GM23338 (cell line): ENCODE measurements at regions not wholly inside any gene's neighbourhood (a gene's known extent, or its start where the extent isn't known, plus 50 kb on each side); places are given as distances from the start of the nearest gene placed in this dataset.

Source experiments
- ATAC-seq: fragments of 200-7000 bp; cut with Tn5 transposase; 3 replicates; pipeline ENCODE4 v1.9.1; 2020
- DNase-seq: peaks from one replicate; pipeline ENCODE4 v3.0.0-alpha.2; 2015; ENCODE audit warnings: low spot score
- H2AFZ ChIP-seq: fragments of 200-600 bp; sonication (generic); 2 replicates; pipeline ENCODE4 v1.8.0; 2016; ENCODE audit warnings: antibody characterized with exemption, mild to moderate bottlenecking, moderate library complexity
- H3F3A ChIP-seq: fragments of 200-600 bp; sonication (generic); replicated peaks from 2 replicates; pipeline ENCODE4 v1.8.0; 2017; ENCODE audit warnings: antibody characterized with exemption, mixed run types, low read depth
- H3K27ac ChIP-seq: fragments of 200-600 bp; sonication (generic); 2 replicates; pipeline ENCODE4 v1.6.1; 2016; ENCODE audit warnings: low read depth
- H3K27me3 ChIP-seq: fragments of 200-600 bp; sonication (generic); 2 replicates; pipeline ENCODE4 v1.8.0; 2016; ENCODE audit warnings: mild to moderate bottlenecking, mixed run types, moderate library complexity; ENCODE audit not compliant: insufficient read depth
- H3K36me3 ChIP-seq: fragments of 200-600 bp; sonication (generic); 2 replicates; pipeline ENCODE4 v1.8.0; 2016; ENCODE audit warnings: mild to moderate bottlenecking; ENCODE audit not compliant: insufficient read depth
- H3K4me1 ChIP-seq: fragments of 200-600 bp; sonication (generic); 2 replicates; pipeline ENCODE4 v1.8.0; 2016; ENCODE audit warnings: mild to moderate bottlenecking, moderate library complexity; ENCODE audit not compliant: insufficient read depth
- H3K4me2 ChIP-seq: fragments of 200-600 bp; sonication (generic); 2 replicates; pipeline ENCODE4 v1.7.1; 2017; ENCODE audit warnings: mixed run types
- H3K4me3 ChIP-seq: fragments of 200-600 bp; sonication (generic); 2 replicates; pipeline ENCODE4 v1.6.1; 2016; ENCODE audit warnings: mixed run types
- H3K79me2 ChIP-seq: fragments of 200-600 bp; sonication (generic); replicated peaks from 2 replicates; pipeline ENCODE4 v1.8.0; 2017; ENCODE audit warnings: mild to moderate bottlenecking; ENCODE audit not compliant: insufficient read depth
- H3K9me2 ChIP-seq: fragments of 200-600 bp; sonication (generic); 2 replicates; pipeline ENCODE4 v1.8.0; 2017; ENCODE audit not compliant: insufficient read depth
- H4K20me1 ChIP-seq: fragments of 200-600 bp; sonication (generic); replicated peaks from 2 replicates; pipeline ENCODE4 v1.8.0; 2017; ENCODE audit warnings: mild to moderate bottlenecking; ENCODE audit not compliant: insufficient read depth
- H3K27ac Mint-ChIP-seq: 2 replicates; pipeline ENCODE4 v1.8.0; 2020; ENCODE audit warnings: inconsistent platforms, mild to moderate bottlenecking, moderate library complexity, mixed read lengths
- H3K27me3 Mint-ChIP-seq: 3 replicates; pipeline ENCODE4 v1.8.0; 2022; ENCODE audit warnings: low read depth, mild to moderate bottlenecking, moderate library complexity, mixed read lengths, inconsistent platforms; ENCODE audit not compliant: insufficient read depth, poor library complexity
- H3K36me3 Mint-ChIP-seq: 3 replicates; pipeline ENCODE4 v1.8.0; 2021; ENCODE audit warnings: low read depth, mild to moderate bottlenecking, inconsistent platforms, moderate library complexity, mixed read lengths
- H3K4me1 Mint-ChIP-seq: 3 replicates; pipeline ENCODE4 v1.8.0; 2020; ENCODE audit warnings: mild to moderate bottlenecking, inconsistent platforms, mixed read lengths
- H3K4me3 Mint-ChIP-seq: 3 replicates; pipeline ENCODE4 v1.8.0; 2021; ENCODE audit warnings: moderate library complexity, mild to moderate bottlenecking, inconsistent platforms, mixed read lengths
- H3K9me3 Mint-ChIP-seq: 3 replicates; pipeline ENCODE4 v1.8.0; 2020; ENCODE audit warnings: moderate library complexity, mild to moderate bottlenecking, inconsistent platforms, mixed read lengths
- CREB1 ChIP-seq: fragments of 250-450 bp; sonication (Bioruptor Pico); IDR thresholded peaks from 2 replicates; pipeline ENCODE4 v1.5.0; 2020; ENCODE audit warnings: low read depth, mild to moderate bottlenecking, moderate library complexity
- CTCF ChIP-seq, 2 experiments: fragments of 200-600 bp in 1 of 2; sonication (generic) in 1 of 2; conservative IDR thresholded peaks; 2 replicates each; pipeline versions ENCODE4 v1.5.1 to v1.6.1; 2016 to 2017; ENCODE audit warnings: antibody characterized with exemption in 2 of 2, low read depth in 2 of 2, mild to moderate bottlenecking in 2 of 2, moderate library complexity in 1 of 2
- ETS1 ChIP-seq: IDR thresholded peaks from 2 replicates; pipeline ENCODE4 v1.6.1; 2016; ENCODE audit warnings: antibody characterized with exemption
- EZH2 ChIP-seq: fragments of 200-600 bp; sonication (generic); IDR thresholded peaks from one replicate; pipeline ENCODE4 v1.8.0; 2017; ENCODE audit warnings: antibody characterized with exemption, mild to moderate bottlenecking, low read depth; ENCODE audit not compliant: unreplicated experiment
- EZH2phosphoT487 ChIP-seq: fragments of 200-600 bp; sonication (generic); IDR thresholded peaks from one replicate; pipeline ENCODE4 v1.8.1; 2018; ENCODE audit warnings: antibody characterized with exemption; ENCODE audit not compliant: unreplicated experiment
- JUNB ChIP-seq: IDR thresholded peaks from one replicate; pipeline ENCODE4 v1.6.1; 2016; ENCODE audit warnings: antibody characterized with exemption; ENCODE audit not compliant: unreplicated experiment
- NANOG ChIP-seq: IDR thresholded peaks from 2 replicates; pipeline ENCODE4 v1.6.1; 2016; ENCODE audit warnings: antibody characterized with exemption, borderline replicate concordance
- POLR2AphosphoS5 ChIP-seq: IDR thresholded peaks from 2 replicates; pipeline ENCODE4 v1.6.1; 2016; ENCODE audit warnings: antibody characterized with exemption, low read depth
- STAT1 ChIP-seq: IDR thresholded peaks from one replicate; pipeline ENCODE4 v1.6.1; 2016; ENCODE audit warnings: antibody characterized with exemption; ENCODE audit not compliant: unreplicated experiment
- ZNF114 ChIP-seq: fragments of 250-450 bp; sonication (Bioruptor Pico); IDR thresholded peaks from 2 replicates; pipeline ENCODE4 v1.5.0; 2020; ENCODE audit warnings: mild to moderate bottlenecking, moderate library complexity
- ZNF331 ChIP-seq: fragments of 250-450 bp; sonication (Bioruptor Pico); IDR thresholded peaks from 2 replicates; pipeline ENCODE4 v1.5.0; 2020; ENCODE audit warnings: low read depth, mild to moderate bottlenecking, moderate library complexity
- TF ChIP-seq, protein P1 (sequence below): IDR thresholded peaks from one replicate; pipeline ENCODE4 v1.6.1; 2018; ENCODE audit warnings: antibody characterized with exemption; ENCODE audit not compliant: unreplicated experiment
- TF ChIP-seq, protein P2 (sequence below): fragments of 250-450 bp; sonication (Bioruptor Pico); IDR thresholded peaks from 2 replicates; pipeline ENCODE4 v1.5.0; 2020; ENCODE audit warnings: mild to moderate bottlenecking, moderate library complexity

DNA sequence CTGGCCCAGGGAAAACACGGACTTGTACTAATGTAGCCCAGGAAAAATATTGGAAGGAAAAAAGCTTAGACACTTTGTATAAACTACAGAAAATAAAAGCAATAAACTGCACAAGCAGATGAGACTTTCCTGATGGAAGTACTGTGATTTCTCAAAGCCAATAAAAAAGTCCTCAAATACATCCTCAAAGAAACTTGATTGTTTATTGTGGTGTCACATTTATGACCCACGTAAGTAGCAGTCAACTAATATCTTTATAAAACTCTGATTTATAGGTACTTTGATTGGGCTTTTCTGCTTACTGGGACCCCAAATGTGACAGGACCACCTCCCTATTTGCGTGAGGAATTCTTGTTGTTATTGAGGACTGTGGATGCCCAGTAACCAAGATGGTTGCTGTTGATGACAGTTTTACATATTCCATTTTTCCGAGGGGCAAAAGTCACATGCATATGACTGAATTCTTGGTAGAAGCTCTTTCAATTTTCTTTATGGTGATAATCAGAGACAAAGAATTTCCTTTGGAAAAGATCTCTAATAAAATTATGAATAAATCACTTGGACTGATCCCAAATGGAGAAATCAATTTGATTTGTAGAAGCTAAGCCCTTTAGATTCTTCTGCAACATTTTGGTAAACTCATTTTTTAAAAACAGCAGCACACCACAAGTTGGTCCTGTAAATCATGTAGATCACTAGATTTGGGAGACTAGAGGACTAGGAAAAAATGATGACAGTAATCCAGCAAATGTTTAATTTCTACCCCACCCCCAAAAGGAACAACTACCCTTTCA is 159.0 kb upstream of the TSC22D2 start:
- H3K9me3 Mint-ChIP-seq: no peaks in the 10 kb centered on the region
- H3K4me3 Mint-ChIP-seq: no peak overlapping the region
- H3K27ac ChIP-seq: no peak overlapping the region
- no peaks in the 10 kb centered on the region for H3K27me3 Mint-ChIP-seq
- H3K27me3 ChIP-seq: no peaks in the 10 kb centered on the region
- H3K36me3 Mint-ChIP-seq: no peaks in the 10 kb centered on the region
- H3K36me3 ChIP-seq: no peaks in the 10 kb centered on the region
- no peaks in the 10 kb centered on the region for H3K9me2 ChIP-seq
- peaks cover 23% of the 10 kb centered on the region for H3K4me1 Mint-ChIP-seq
- H2AFZ ChIP-seq: peak overlapping the region; percentile 20; the same call in 1 of the 2 replicates
- H3K4me1 ChIP-seq: peaks cover 7% of the 10 kb centered on the region
- TF ChIP-seq JUNB (no peak), CTCF (conservative IDR thresholded peaks at IDR 0.05; ENCODE audit: low read depth in 2 of 2) (no peak), EZH2phosphoT487 (no peak), POLR2AphosphoS5 (no peak), CREB1 (CRISPR knock-in tag) (no peak), ZNF331 (CRISPR knock-in tag) (no peak), STAT1 (no peak), ZNF114 (no peak), ETS1 (no peak), EZH2 (no peak), NANOG (no peak)
- TF ChIP-seq, protein P1, sequence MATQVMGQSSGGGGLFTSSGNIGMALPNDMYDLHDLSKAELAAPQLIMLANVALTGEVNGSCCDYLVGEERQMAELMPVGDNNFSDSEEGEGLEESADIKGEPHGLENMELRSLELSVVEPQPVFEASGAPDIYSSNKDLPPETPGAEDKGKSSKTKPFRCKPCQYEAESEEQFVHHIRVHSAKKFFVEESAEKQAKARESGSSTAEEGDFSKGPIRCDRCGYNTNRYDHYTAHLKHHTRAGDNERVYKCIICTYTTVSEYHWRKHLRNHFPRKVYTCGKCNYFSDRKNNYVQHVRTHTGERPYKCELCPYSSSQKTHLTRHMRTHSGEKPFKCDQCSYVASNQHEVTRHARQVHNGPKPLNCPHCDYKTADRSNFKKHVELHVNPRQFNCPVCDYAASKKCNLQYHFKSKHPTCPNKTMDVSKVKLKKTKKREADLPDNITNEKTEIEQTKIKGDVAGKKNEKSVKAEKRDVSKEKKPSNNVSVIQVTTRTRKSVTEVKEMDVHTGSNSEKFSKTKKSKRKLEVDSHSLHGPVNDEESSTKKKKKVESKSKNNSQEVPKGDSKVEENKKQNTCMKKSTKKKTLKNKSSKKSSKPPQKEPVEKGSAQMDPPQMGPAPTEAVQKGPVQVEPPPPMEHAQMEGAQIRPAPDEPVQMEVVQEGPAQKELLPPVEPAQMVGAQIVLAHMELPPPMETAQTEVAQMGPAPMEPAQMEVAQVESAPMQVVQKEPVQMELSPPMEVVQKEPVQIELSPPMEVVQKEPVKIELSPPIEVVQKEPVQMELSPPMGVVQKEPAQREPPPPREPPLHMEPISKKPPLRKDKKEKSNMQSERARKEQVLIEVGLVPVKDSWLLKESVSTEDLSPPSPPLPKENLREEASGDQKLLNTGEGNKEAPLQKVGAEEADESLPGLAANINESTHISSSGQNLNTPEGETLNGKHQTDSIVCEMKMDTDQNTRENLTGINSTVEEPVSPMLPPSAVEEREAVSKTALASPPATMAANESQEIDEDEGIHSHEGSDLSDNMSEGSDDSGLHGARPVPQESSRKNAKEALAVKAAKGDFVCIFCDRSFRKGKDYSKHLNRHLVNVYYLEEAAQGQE: no peak
- TF ChIP-seq, protein P2, sequence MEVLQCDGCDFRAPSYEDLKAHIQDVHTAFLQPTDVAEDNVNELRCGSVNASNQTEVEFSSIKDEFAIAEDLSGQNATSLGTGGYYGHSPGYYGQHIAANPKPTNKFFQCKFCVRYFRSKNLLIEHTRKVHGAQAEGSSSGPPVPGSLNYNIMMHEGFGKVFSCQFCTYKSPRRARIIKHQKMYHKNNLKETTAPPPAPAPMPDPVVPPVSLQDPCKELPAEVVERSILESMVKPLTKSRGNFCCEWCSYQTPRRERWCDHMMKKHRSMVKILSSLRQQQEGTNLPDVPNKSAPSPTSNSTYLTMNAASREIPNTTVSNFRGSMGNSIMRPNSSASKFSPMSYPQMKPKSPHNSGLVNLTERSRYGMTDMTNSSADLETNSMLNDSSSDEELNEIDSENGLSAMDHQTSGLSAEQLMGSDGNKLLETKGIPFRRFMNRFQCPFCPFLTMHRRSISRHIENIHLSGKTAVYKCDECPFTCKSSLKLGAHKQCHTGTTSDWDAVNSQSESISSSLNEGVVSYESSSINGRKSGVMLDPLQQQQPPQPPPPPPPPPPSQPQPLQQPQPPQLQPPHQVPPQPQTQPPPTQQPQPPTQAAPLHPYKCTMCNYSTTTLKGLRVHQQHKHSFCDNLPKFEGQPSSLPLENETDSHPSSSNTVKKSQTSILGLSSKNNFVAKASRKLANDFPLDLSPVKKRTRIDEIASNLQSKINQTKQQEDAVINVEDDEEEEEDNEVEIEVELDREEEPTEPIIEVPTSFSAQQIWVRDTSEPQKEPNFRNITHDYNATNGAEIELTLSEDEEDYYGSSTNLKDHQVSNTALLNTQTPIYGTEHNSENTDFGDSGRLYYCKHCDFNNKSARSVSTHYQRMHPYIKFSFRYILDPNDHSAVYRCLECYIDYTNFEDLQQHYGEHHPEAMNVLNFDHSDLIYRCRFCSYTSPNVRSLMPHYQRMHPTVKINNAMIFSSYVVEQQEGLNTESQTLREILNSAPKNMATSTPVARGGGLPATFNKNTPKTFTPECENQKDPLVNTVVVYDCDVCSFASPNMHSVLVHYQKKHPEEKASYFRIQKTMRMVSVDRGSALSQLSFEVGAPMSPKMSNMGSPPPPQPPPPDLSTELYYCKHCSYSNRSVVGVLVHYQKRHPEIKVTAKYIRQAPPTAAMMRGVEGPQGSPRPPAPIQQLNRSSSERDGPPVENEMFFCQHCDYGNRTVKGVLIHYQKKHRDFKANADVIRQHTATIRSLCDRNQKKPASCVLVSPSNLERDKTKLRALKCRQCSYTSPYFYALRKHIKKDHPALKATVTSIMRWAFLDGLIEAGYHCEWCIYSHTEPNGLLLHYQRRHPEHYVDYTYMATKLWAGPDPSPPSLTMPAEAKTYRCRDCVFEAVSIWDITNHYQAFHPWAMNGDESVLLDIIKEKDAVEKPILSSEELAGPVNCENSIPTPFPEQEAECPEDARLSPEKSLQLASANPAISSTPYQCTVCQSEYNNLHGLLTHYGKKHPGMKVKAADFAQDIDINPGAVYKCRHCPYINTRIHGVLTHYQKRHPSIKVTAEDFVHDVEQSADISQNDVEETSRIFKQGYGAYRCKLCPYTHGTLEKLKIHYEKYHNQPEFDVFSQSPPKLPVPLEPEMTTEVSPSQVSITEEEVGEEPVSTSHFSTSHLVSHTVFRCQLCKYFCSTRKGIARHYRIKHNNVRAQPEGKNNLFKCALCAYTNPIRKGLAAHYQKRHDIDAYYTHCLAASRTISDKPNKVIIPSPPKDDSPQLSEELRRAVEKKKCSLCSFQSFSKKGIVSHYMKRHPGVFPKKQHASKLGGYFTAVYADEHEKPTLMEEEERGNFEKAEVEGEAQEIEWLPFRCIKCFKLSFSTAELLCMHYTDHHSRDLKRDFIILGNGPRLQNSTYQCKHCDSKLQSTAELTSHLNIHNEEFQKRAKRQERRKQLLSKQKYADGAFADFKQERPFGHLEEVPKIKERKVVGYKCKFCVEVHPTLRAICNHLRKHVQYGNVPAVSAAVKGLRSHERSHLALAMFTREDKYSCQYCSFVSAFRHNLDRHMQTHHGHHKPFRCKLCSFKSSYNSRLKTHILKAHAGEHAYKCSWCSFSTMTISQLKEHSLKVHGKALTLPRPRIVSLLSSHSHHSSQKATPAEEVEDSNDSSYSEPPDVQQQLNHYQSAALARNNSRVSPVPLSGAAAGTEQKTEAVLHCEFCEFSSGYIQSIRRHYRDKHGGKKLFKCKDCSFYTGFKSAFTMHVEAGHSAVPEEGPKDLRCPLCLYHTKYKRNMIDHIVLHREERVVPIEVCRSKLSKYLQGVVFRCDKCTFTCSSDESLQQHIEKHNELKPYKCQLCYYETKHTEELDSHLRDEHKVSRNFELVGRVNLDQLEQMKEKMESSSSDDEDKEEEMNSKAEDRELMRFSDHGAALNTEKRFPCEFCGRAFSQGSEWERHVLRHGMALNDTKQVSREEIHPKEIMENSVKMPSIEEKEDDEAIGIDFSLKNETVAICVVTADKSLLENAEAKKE (CRISPR knock-in tag): no peak
- no peaks in the 10 kb centered on the region for H3K79me2 ChIP-seq
- no peaks in the 10 kb centered on the region for H3F3A ChIP-seq
- H3K4me2 ChIP-seq: peak overlapping the region; percentile 25; the same call in 1 of the 2 replicates
- DNase-seq: no peak
- H3K27ac Mint-ChIP-seq: peak overlapping the region; percentile 61; the same call in 1 of the 2 replicates
- no peaks in the 10 kb centered on the region for H4K20me1 ChIP-seq
- H3K4me3 ChIP-seq: no peak overlapping the region
- no peak for ATAC-seq
